GM23338 (cell line): ENCODE measurements at regions not wholly inside any gene's neighbourhood (a gene's known extent, or its start where the extent isn't known, plus 50 kb on each side); places are given as distances from the start of the nearest gene placed in this dataset.

Experiments used
- ATAC-seq: fragments of 200-7000 bp; cut with Tn5 transposase; 3 replicates; pipeline ENCODE4 v1.9.1; 2020
- DNase-seq: peaks from one replicate; pipeline ENCODE4 v3.0.0-alpha.2; 2015; ENCODE audit warnings: low spot score
- H2AFZ ChIP-seq: fragments of 200-600 bp; sonication (generic); 2 replicates; pipeline ENCODE4 v1.8.0; 2016; ENCODE audit warnings: antibody characterized with exemption, mild to moderate bottlenecking, moderate library complexity
- H3F3A ChIP-seq: fragments of 200-600 bp; sonication (generic); replicated peaks from 2 replicates; pipeline ENCODE4 v1.8.0; 2017; ENCODE audit warnings: antibody characterized with exemption, mixed run types, low read depth
- H3K27ac ChIP-seq: fragments of 200-600 bp; sonication (generic); 2 replicates; pipeline ENCODE4 v1.6.1; 2016; ENCODE audit warnings: low read depth
- H3K27me3 ChIP-seq: fragments of 200-600 bp; sonication (generic); 2 replicates; pipeline ENCODE4 v1.8.0; 2016; ENCODE audit warnings: mild to moderate bottlenecking, mixed run types, moderate library complexity; ENCODE audit not compliant: insufficient read depth
- H3K36me3 ChIP-seq: fragments of 200-600 bp; sonication (generic); 2 replicates; pipeline ENCODE4 v1.8.0; 2016; ENCODE audit warnings: mild to moderate bottlenecking; ENCODE audit not compliant: insufficient read depth
- H3K4me1 ChIP-seq: fragments of 200-600 bp; sonication (generic); 2 replicates; pipeline ENCODE4 v1.8.0; 2016; ENCODE audit warnings: mild to moderate bottlenecking, moderate library complexity; ENCODE audit not compliant: insufficient read depth
- H3K4me2 ChIP-seq: fragments of 200-600 bp; sonication (generic); 2 replicates; pipeline ENCODE4 v1.7.1; 2017; ENCODE audit warnings: mixed run types
- H3K4me3 ChIP-seq: fragments of 200-600 bp; sonication (generic); 2 replicates; pipeline ENCODE4 v1.6.1; 2016; ENCODE audit warnings: mixed run types
- H3K79me2 ChIP-seq: fragments of 200-600 bp; sonication (generic); replicated peaks from 2 replicates; pipeline ENCODE4 v1.8.0; 2017; ENCODE audit warnings: mild to moderate bottlenecking; ENCODE audit not compliant: insufficient read depth
- H3K9me2 ChIP-seq: fragments of 200-600 bp; sonication (generic); 2 replicates; pipeline ENCODE4 v1.8.0; 2017; ENCODE audit not compliant: insufficient read depth
- H4K20me1 ChIP-seq: fragments of 200-600 bp; sonication (generic); replicated peaks from 2 replicates; pipeline ENCODE4 v1.8.0; 2017; ENCODE audit warnings: mild to moderate bottlenecking; ENCODE audit not compliant: insufficient read depth
- H3K27ac Mint-ChIP-seq: 2 replicates; pipeline ENCODE4 v1.8.0; 2020; ENCODE audit warnings: inconsistent platforms, mild to moderate bottlenecking, moderate library complexity, mixed read lengths
- H3K27me3 Mint-ChIP-seq: 3 replicates; pipeline ENCODE4 v1.8.0; 2022; ENCODE audit warnings: low read depth, mild to moderate bottlenecking, moderate library complexity, mixed read lengths, inconsistent platforms; ENCODE audit not compliant: insufficient read depth, poor library complexity
- H3K36me3 Mint-ChIP-seq: 3 replicates; pipeline ENCODE4 v1.8.0; 2021; ENCODE audit warnings: low read depth, mild to moderate bottlenecking, inconsistent platforms, moderate library complexity, mixed read lengths
- H3K4me1 Mint-ChIP-seq: 3 replicates; pipeline ENCODE4 v1.8.0; 2020; ENCODE audit warnings: mild to moderate bottlenecking, inconsistent platforms, mixed read lengths
- H3K4me3 Mint-ChIP-seq: 3 replicates; pipeline ENCODE4 v1.8.0; 2021; ENCODE audit warnings: moderate library complexity, mild to moderate bottlenecking, inconsistent platforms, mixed read lengths
- H3K9me3 Mint-ChIP-seq: 3 replicates; pipeline ENCODE4 v1.8.0; 2020; ENCODE audit warnings: moderate library complexity, mild to moderate bottlenecking, inconsistent platforms, mixed read lengths
- ETS1 ChIP-seq: IDR thresholded peaks from 2 replicates; pipeline ENCODE4 v1.6.1; 2016; ENCODE audit warnings: antibody characterized with exemption
- EZH2 ChIP-seq: fragments of 200-600 bp; sonication (generic); IDR thresholded peaks from one replicate; pipeline ENCODE4 v1.8.0; 2017; ENCODE audit warnings: antibody characterized with exemption, mild to moderate bottlenecking, low read depth; ENCODE audit not compliant: unreplicated experiment
- EZH2phosphoT487 ChIP-seq: fragments of 200-600 bp; sonication (generic); IDR thresholded peaks from one replicate; pipeline ENCODE4 v1.8.1; 2018; ENCODE audit warnings: antibody characterized with exemption; ENCODE audit not compliant: unreplicated experiment
- JUNB ChIP-seq: IDR thresholded peaks from one replicate; pipeline ENCODE4 v1.6.1; 2016; ENCODE audit warnings: antibody characterized with exemption; ENCODE audit not compliant: unreplicated experiment
- NANOG ChIP-seq: IDR thresholded peaks from 2 replicates; pipeline ENCODE4 v1.6.1; 2016; ENCODE audit warnings: antibody characterized with exemption, borderline replicate concordance
- POLR2AphosphoS5 ChIP-seq: IDR thresholded peaks from 2 replicates; pipeline ENCODE4 v1.6.1; 2016; ENCODE audit warnings: antibody characterized with exemption, low read depth
- STAT1 ChIP-seq: IDR thresholded peaks from one replicate; pipeline ENCODE4 v1.6.1; 2016; ENCODE audit warnings: antibody characterized with exemption; ENCODE audit not compliant: unreplicated experiment
- ZNF114 ChIP-seq: fragments of 250-450 bp; sonication (Bioruptor Pico); IDR thresholded peaks from 2 replicates; pipeline ENCODE4 v1.5.0; 2020; ENCODE audit warnings: mild to moderate bottlenecking, moderate library complexity
- ZNF331 ChIP-seq: fragments of 250-450 bp; sonication (Bioruptor Pico); IDR thresholded peaks from 2 replicates; pipeline ENCODE4 v1.5.0; 2020; ENCODE audit warnings: low read depth, mild to moderate bottlenecking, moderate library complexity
- ZNF462 ChIP-seq: fragments of 250-450 bp; sonication (Bioruptor Pico); IDR thresholded peaks from 2 replicates; pipeline ENCODE4 v1.5.0; 2020; ENCODE audit warnings: mild to moderate bottlenecking, moderate library complexity
- TF ChIP-seq, protein P1 (sequence below), 2 experiments: fragments of 200-600 bp in 1 of 2; sonication (generic) in 1 of 2; conservative IDR thresholded peaks; 2 replicates each; pipeline versions ENCODE4 v1.5.1 to v1.6.1; 2016 to 2017; ENCODE audit warnings: antibody characterized with exemption in 2 of 2, low read depth in 2 of 2, mild to moderate bottlenecking in 2 of 2, moderate library complexity in 1 of 2

- no peak overlapping the region for H3K4me3 Mint-ChIP-seq
- no peak overlapping the region for H3K4me2 ChIP-seq
- H2AFZ ChIP-seq = no peak overlapping the region
- H4K20me1 ChIP-seq = no peaks in the 10 kb centered on the region
- no peak for DNase-seq
- no peaks in the 10 kb centered on the region for H3K27me3 Mint-ChIP-seq
- no peak overlapping the region for H3K27ac ChIP-seq
- H3K4me1 ChIP-seq = no peaks in the 10 kb centered on the region
- no peak for ATAC-seq
- peaks cover 34% of the 10 kb centered on the region for H3K9me3 Mint-ChIP-seq
- no peak for TF ChIP-seq ZNF331 (CRISPR knock-in tag)
- no peak for TF ChIP-seq STAT1
- TF ChIP-seq, protein P1, sequence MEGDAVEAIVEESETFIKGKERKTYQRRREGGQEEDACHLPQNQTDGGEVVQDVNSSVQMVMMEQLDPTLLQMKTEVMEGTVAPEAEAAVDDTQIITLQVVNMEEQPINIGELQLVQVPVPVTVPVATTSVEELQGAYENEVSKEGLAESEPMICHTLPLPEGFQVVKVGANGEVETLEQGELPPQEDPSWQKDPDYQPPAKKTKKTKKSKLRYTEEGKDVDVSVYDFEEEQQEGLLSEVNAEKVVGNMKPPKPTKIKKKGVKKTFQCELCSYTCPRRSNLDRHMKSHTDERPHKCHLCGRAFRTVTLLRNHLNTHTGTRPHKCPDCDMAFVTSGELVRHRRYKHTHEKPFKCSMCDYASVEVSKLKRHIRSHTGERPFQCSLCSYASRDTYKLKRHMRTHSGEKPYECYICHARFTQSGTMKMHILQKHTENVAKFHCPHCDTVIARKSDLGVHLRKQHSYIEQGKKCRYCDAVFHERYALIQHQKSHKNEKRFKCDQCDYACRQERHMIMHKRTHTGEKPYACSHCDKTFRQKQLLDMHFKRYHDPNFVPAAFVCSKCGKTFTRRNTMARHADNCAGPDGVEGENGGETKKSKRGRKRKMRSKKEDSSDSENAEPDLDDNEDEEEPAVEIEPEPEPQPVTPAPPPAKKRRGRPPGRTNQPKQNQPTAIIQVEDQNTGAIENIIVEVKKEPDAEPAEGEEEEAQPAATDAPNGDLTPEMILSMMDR (conservative IDR thresholded peaks at IDR 0.05; ENCODE audit: low read depth in 2 of 2) = no peak
- no peak for TF ChIP-seq ETS1
- TF ChIP-seq EZH2phosphoT487 = no peak
- no peak overlapping the region for H3K27ac Mint-ChIP-seq
- H3K4me1 Mint-ChIP-seq = no peaks in the 10 kb centered on the region; the same call in 2 of the 3 replicates
- H3K79me2 ChIP-seq = no peaks in the 10 kb centered on the region
- H3K27me3 ChIP-seq = no peaks in the 10 kb centered on the region
- H3F3A ChIP-seq = no peaks in the 10 kb centered on the region
- no peaks in the 10 kb centered on the region; the same call in 1 of the 2 replicates for H3K36me3 ChIP-seq
- H3K36me3 Mint-ChIP-seq = peaks cover 31% of the 10 kb centered on the region
- no peaks in the 10 kb centered on the region for H3K9me2 ChIP-seq
- H3K4me3 ChIP-seq = no peak overlapping the region
Measured at GRCh38 chr13:61146571-61146970, 269.1 kb downstream of the PCDH20 start.

DNA sequence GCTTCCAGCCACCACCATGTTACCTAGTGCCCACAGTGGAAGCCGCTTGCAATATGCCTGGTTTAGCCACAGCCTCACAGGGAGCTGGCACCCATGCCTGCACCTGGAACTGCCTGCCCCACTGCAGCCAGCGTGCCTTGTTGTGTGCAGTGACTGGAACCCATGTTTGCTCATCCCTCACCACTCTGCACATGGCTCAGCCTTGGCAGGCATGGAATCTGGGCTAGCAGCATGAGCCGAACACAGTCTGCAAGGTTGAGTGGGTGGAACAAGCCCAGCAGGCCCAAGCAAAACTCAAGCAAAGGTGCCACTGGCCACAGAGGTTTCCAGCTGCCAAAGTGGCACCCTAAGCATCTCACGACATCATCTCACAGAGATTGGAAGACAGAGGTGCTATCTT is 269.5 kb downstream of the PCDH20 start:
- Histone ChIP-seq H3F3A (no peaks in the 10 kb centered on the region), H4K20me1 (no peaks in the 10 kb centered on the region), H3K27me3 (no peaks in the 10 kb centered on the region), H3K4me1 (no peaks in the 10 kb centered on the region), H3K27ac (no peak overlapping the region), H3K4me2 (no peak overlapping the region), H2AFZ (no peak overlapping the region), H3K9me2 (no peaks in the 10 kb centered on the region), H3K36me3 (no peaks in the 10 kb centered on the region; the same call in 1 of the 2 replicates), H3K4me3 (no peak overlapping the region), H3K79me2 (no peaks in the 10 kb centered on the region)
- ATAC-seq (no peak), DNase-seq (no peak)
- Mint-ChIP-seq H3K4me1 (no peaks in the 10 kb centered on the region; the same call in 2 of the 3 replicates), H3K9me3 (peaks cover 34% of the 10 kb centered on the region), H3K27me3 (no peaks in the 10 kb centered on the region), H3K4me3 (no peak overlapping the region), H3K36me3 (peaks cover 31% of the 10 kb centered on the region), H3K27ac (no peak overlapping the region)
- TF ChIP-seq EZH2 = no peak
- no peak for TF ChIP-seq ETS1
- TF ChIP-seq JUNB = no peak
- no peak for TF ChIP-seq POLR2AphosphoS5
- no peak for TF ChIP-seq ZNF462
- TF ChIP-seq NANOG = no peak
- TF ChIP-seq ZNF114 (CRISPR knock-in tag) = no peak
- TF ChIP-seq EZH2phosphoT487 = no peak
